Smooth muscle cell (in vitro differentiated cells): ENCODE measurements at regions not wholly inside any gene's neighbourhood (a gene's known extent, or its start where the extent isn't known, plus 50 kb on each side); places are given as distances from the start of the nearest gene placed in this dataset.

Experiments used
- DNase-seq: peaks from one replicate; lab custom pipeline; 2025; ENCODE audit not compliant: unreplicated experiment; lab: John Stamatoyannopoulos, UW
- H2AFZ ChIP-seq: fragments of 200-600 bp; sonication (generic); 2 replicates; pipeline ENCODE4 v1.6.0; 2016; ENCODE audit warnings: antibody characterized with exemption, low read depth, mild to moderate bottlenecking
- H3F3A ChIP-seq: fragments of 200-600 bp; sonication (generic); 2 replicates; pipeline ENCODE4 v1.6.0; 2017; ENCODE audit warnings: antibody characterized with exemption, low read depth
- H3K27ac ChIP-seq: fragments of 200-600 bp; sonication (generic); 2 replicates; pipeline ENCODE4 v1.5.1; 2016; ENCODE audit warnings: low read depth, mild to moderate bottlenecking
- H3K27me3 ChIP-seq: fragments of 200-600 bp; sonication (generic); 2 replicates; pipeline ENCODE4 v1.6.1; 2016; ENCODE audit warnings: low read depth, mild to moderate bottlenecking
- H3K36me3 ChIP-seq: fragments of 200-600 bp; sonication (generic); 2 replicates; pipeline ENCODE4 v1.5.1; 2016; ENCODE audit warnings: low read depth
- H3K4me1 ChIP-seq: fragments of 200-600 bp; sonication (generic); 2 replicates; pipeline ENCODE4 v1.5.1; 2016; ENCODE audit warnings: low read depth
- H3K4me2 ChIP-seq: fragments of 200-600 bp; sonication (generic); 2 replicates; pipeline ENCODE4 v1.6.0; 2016; ENCODE audit warnings: mild to moderate bottlenecking
- H3K4me3 ChIP-seq: fragments of 200-600 bp; sonication (generic); 2 replicates; pipeline ENCODE4 v1.5.1; 2016; ENCODE audit warnings: mild to moderate bottlenecking
- H3K79me2 ChIP-seq: fragments of 200-600 bp; sonication (generic); 2 replicates; pipeline ENCODE4 v1.6.0; 2016; ENCODE audit warnings: low read depth, mild to moderate bottlenecking
- H3K9ac ChIP-seq: fragments of 200-600 bp; sonication (generic); 2 replicates; pipeline ENCODE4 v1.6.0; 2016; ENCODE audit warnings: low read depth
- H3K9me3 ChIP-seq: fragments of 200-600 bp; sonication (generic); replicated peaks from 2 replicates; pipeline ENCODE4 v1.5.1; 2016; ENCODE audit warnings: low read depth
- H4K20me1 ChIP-seq: fragments of 200-600 bp; sonication (generic); 2 replicates; pipeline ENCODE4 v1.6.0; 2016; ENCODE audit warnings: low read depth
- WGBS: methylation state at CpG from one replicate; pipeline ENCODE4 v1.1.7; 2016; ENCODE audit warnings: low lambda C conversion rate; 5-methylcytosine and 5-hydroxymethylcytosine counted together
- TF ChIP-seq, protein P1 (sequence below): fragments of 200-600 bp; sonication (generic); IDR thresholded peaks from 2 replicates; pipeline ENCODE4 v1.5.1; 2017; ENCODE audit warnings: borderline replicate concordance, mild to moderate bottlenecking, antibody characterized with exemption; ENCODE audit not compliant: insufficient read depth, poor library complexity, severe bottlenecking

DNA sequence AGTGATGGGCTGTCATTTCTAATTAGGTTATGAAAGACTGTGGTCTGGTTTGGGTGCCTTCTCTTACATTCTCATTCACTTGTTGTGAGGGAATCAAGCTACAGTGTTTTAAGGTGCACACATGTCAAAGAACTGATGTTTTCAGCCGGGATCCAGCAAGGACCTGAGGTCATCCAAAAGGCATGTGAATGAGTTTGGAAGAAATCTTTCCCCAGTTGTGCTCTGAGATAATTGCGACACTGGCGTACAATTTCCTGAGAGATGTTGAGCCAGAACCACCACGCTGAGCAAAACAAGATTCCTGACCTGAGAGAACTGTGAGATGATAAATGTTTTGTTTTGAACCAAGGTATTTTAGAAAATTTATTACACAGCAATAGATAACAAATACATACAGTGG is 295.3 kb upstream of the SLITRK3 start:
- TF ChIP-seq, protein P1, sequence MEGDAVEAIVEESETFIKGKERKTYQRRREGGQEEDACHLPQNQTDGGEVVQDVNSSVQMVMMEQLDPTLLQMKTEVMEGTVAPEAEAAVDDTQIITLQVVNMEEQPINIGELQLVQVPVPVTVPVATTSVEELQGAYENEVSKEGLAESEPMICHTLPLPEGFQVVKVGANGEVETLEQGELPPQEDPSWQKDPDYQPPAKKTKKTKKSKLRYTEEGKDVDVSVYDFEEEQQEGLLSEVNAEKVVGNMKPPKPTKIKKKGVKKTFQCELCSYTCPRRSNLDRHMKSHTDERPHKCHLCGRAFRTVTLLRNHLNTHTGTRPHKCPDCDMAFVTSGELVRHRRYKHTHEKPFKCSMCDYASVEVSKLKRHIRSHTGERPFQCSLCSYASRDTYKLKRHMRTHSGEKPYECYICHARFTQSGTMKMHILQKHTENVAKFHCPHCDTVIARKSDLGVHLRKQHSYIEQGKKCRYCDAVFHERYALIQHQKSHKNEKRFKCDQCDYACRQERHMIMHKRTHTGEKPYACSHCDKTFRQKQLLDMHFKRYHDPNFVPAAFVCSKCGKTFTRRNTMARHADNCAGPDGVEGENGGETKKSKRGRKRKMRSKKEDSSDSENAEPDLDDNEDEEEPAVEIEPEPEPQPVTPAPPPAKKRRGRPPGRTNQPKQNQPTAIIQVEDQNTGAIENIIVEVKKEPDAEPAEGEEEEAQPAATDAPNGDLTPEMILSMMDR: no peak
- no peaks in the 10 kb centered on the region for H3K4me1 ChIP-seq
- no peaks in the 10 kb centered on the region for H3K79me2 ChIP-seq
- no peak overlapping the region for H2AFZ ChIP-seq
- H4K20me1 ChIP-seq: no peaks in the 10 kb centered on the region
- WGBS: 49% methylated on average over 4 of the region's 4 CpGs
- no peak for DNase-seq
- H3F3A ChIP-seq: no peaks in the 10 kb centered on the region
- H3K9me3 ChIP-seq: no peaks in the 10 kb centered on the region
- H3K27me3 ChIP-seq: no peaks in the 10 kb centered on the region
- H3K4me3 ChIP-seq: no peak overlapping the region
- no peak overlapping the region for H3K4me2 ChIP-seq
- no peaks in the 10 kb centered on the region for H3K36me3 ChIP-seq
- no peak overlapping the region for H3K9ac ChIP-seq
- no peak overlapping the region for H3K27ac ChIP-seq

DNA sequence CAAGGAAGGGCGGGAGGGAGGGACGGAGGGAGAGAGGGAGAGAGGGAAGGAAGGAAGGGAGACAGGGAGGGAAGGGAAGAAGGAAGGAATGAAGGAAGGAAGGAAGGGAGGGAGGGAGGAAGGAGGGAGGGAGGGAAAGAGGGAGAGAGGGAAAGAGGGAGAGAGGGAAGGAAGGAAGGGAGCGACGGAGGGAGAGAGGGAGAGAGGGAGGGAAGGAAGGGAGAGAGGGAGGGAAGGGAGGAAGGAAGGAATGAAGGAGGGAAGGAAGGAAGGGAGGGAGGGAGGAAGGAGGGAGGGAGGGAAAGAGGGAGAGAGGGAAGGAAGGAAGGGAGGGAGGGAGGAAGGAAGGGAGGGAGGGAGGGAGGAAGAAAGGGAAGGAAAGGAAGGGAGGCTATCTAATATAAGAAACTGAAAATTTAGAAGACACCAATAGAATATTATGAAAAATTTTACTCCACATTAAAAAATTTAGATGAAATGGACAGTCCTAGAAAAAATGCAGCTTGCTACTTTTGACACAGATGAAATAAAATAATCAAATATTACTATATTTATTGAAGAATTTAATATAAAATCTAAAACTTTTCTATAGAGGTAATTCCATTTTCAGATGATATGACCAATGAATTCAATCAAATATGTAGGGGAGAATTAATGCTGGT is 280.3 kb upstream of the SLITRK3 start:
- Histone ChIP-seq H3K27me3 (no peaks in the 10 kb centered on the region), H3K27ac (no peak overlapping the region), H3K9ac (no peak overlapping the region), H3K4me2 (no peak overlapping the region), H3K4me3 (no peak overlapping the region), H3K79me2 (no peaks in the 10 kb centered on the region), H3K4me1 (no peaks in the 10 kb centered on the region), H3F3A (no peaks in the 10 kb centered on the region), H3K36me3 (no peaks in the 10 kb centered on the region), H4K20me1 (no peaks in the 10 kb centered on the region), H2AFZ (no peak overlapping the region), H3K9me3 (no peaks in the 10 kb centered on the region)
- WGBS: 6% methylated on average over 3 of the region's 4 CpGs
- TF ChIP-seq, protein P1: no peak
- DNase-seq: no peak

DNA sequence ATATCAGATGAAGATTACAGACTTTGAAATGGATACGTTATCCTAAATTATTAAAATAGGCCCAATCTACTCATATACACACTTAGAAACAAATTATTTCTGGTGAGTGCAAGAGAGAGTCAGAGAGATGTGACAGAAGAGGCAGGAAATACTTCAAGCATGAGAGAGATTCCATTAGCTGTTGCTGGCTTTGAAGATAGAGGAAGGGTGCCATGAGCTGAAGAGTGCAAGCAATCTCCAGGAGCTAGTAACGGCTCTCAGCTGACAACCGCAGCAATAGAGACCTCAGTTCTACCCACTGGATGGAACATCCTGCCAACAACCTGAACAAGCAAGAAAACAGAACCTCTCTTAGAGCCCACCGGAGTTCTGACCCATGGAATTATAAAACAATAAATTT is 270.7 kb upstream of the SLITRK3 start:
- Histone ChIP-seq H3K4me1 (no peaks in the 10 kb centered on the region), H3K9ac (no peak overlapping the region), H3K36me3 (no peaks in the 10 kb centered on the region), H4K20me1 (no peaks in the 10 kb centered on the region), H3K79me2 (no peaks in the 10 kb centered on the region), H2AFZ (no peak overlapping the region), H3K4me3 (no peak overlapping the region), H3K4me2 (no peak overlapping the region), H3K27me3 (no peaks in the 10 kb centered on the region), H3F3A (no peaks in the 10 kb centered on the region), H3K27ac (no peak overlapping the region), H3K9me3 (no peaks in the 10 kb centered on the region)
- DNase-seq: no peak
- WGBS: 75% methylated on average over 4 of the region's 4 CpGs
- TF ChIP-seq, protein P1: no peak

DNA sequence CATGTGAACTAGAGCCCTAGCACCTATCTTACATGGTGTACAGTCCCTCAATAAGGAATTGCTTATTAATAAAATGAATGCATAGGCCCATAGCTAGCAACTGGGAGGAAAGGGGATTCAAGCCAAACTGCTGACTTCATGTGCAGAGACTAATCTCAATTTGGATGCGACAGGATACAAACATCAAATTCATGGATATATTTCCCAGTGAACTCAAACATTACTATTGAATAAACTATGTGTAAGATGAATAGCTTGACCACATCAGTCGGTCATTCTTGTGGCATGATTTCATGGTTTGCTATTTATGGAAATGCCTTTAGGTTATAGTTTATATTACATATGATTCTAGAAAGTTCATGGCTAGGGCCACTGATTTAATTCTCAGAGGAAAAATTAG is 268.6 kb upstream of the SLITRK3 start:
- no peak overlapping the region for H3K4me3 ChIP-seq
- H3K36me3 ChIP-seq: no peaks in the 10 kb centered on the region
- H3K9ac ChIP-seq: no peak overlapping the region
- no peak overlapping the region for H2AFZ ChIP-seq
- no peaks in the 10 kb centered on the region for H3K9me3 ChIP-seq
- DNase-seq: no peak
- TF ChIP-seq, protein P1: no peak
- 73% methylated on average over 2 of the region's 2 CpGs for WGBS
- H3F3A ChIP-seq: no peaks in the 10 kb centered on the region
- no peaks in the 10 kb centered on the region for H4K20me1 ChIP-seq
- H3K27ac ChIP-seq: no peak overlapping the region
- H3K79me2 ChIP-seq: no peaks in the 10 kb centered on the region
- H3K27me3 ChIP-seq: no peaks in the 10 kb centered on the region
- no peaks in the 10 kb centered on the region for H3K4me1 ChIP-seq
- H3K4me2 ChIP-seq: no peak overlapping the region
